Uterus (tissue), 3 donors: ENCODE measurements at regions not wholly inside any gene's neighbourhood (a gene's known extent, or its start where the extent isn't known, plus 50 kb on each side); places are given as distances from the start of the nearest gene placed in this dataset.

Experiments
- DNase-seq, 2 donors: peaks; one replicate each; pipeline ENCODE4 v3.0.0-alpha.2; 2019 to 2020
- H3K27ac ChIP-seq, 2 donors: fragments of 200-600 bp; sonication (generic); 1 replicate in 1 of 2; 2 replicates in 1 of 2; pipeline ENCODE4 v1.5.1; 2016 to 2018
- H3K27me3 ChIP-seq, 2 donors: fragments of 200-600 bp; sonication (generic); one replicate each; pipeline ENCODE4 v1.5.1; 2018 to 2019; ENCODE audit warnings: control low read depth in 1 of 2
- H3K36me3 ChIP-seq, 2 donors: fragments of 200-600 bp; sonication (generic); one replicate each; pipeline ENCODE4 v1.5.1; 2019; ENCODE audit warnings: control low read depth in 1 of 2
- H3K4me1 ChIP-seq, 2 donors: fragments of 200-600 bp; sonication (generic); one replicate each; pipeline ENCODE4 v1.5.1; 2018 to 2019; ENCODE audit warnings: control low read depth in 1 of 2
- H3K4me3 ChIP-seq, 2 donors: fragments of 200-600 bp; sonication (generic); 1 replicate in 1 of 2; 2 replicates in 1 of 2; pipeline ENCODE4 v1.5.1; 2018 to 2019; ENCODE audit warnings: mild to moderate bottlenecking in 1 of 2
- H3K9me3 ChIP-seq, 2 donors: fragments of 200-600 bp; sonication (generic); one replicate each; pipeline ENCODE4 v1.5.1; 2019; ENCODE audit warnings: control low read depth in 1 of 2
- CTCF ChIP-seq, 4 experiments: fragments of 200-600 bp in 2 of 4; fragments of 450-650 bp in 2 of 4; sonication (generic) in 2 of 4; IDR thresholded peaks; one replicate each; pipeline ENCODE4 v1.5.1; 2016 to 2019; ENCODE audit warnings: antibody characterized with exemption in 4 of 4, mild to moderate bottlenecking in 2 of 4, moderate library complexity in 1 of 4
- POLR2A ChIP-seq, 2 donors: fragments of 450-650 bp; IDR thresholded peaks; one replicate each; pipeline ENCODE4 v1.6.1; 2016; ENCODE audit warnings: antibody characterized with exemption in 2 of 2, mild to moderate bottlenecking in 1 of 2, moderate library complexity in 1 of 2
- intact Hi-C: fragments of 100-400 bp; cut with DNase I; formaldehyde crosslinking; loops from one replicate; pipeline ENCODE4 v1.15.1; 2023; ENCODE audit warnings: low total_unique reads
- donor health status: DM: yes; HTN: yes; CAD: no.

GRCh38 chrX:134741746-134742145 lies 55.3 kb downstream of the PABIR2 start:
- intact Hi-C loops = no loop called here
- TF ChIP-seq POLR2A (IDR thresholded peaks at IDR 0.05) (no peak), CTCF (IDR thresholded peaks at IDR 0.05) (no peak)
- Histone ChIP-seq H3K27ac (no peak overlapping the region), H3K4me1 (no peaks in the 10 kb centered on the region), H3K4me3 (no peak overlapping the region), H3K27me3 (no peaks in the 10 kb centered on the region), H3K36me3 (no peaks in the 10 kb centered on the region), H3K9me3 (no peaks in the 10 kb centered on the region)
- no peak for DNase-seq

- no peaks in the 10 kb centered on the region for H3K4me1 ChIP-seq
- no peak overlapping the region for H3K27ac ChIP-seq
- H3K9me3 ChIP-seq = no peaks in the 10 kb centered on the region
- no peaks in the 10 kb centered on the region for H3K27me3 ChIP-seq
- H3K36me3 ChIP-seq = no peaks in the 10 kb centered on the region
- intact Hi-C loops = no loop called here
- no peak for DNase-seq
- TF ChIP-seq POLR2A (IDR thresholded peaks at IDR 0.05) = no peak
- TF ChIP-seq CTCF (IDR thresholded peaks at IDR 0.05) = no peak
- H3K4me3 ChIP-seq = no peak overlapping the region
Observed at GRCh38 chrX:134738986-134739740, 57.8 kb downstream of the PABIR2 start.

GRCh38 chrX:134738445-134738844 lies 58.6 kb downstream of the PABIR2 start:
- Histone ChIP-seq H3K27me3 (no peaks in the 10 kb centered on the region), H3K4me1 (no peaks in the 10 kb centered on the region), H3K36me3 (no peaks in the 10 kb centered on the region), H3K9me3 (no peaks in the 10 kb centered on the region), H3K27ac (peak overlapping the region in 1 of 2 donors; percentile 27), H3K4me3 (no peak overlapping the region)
- no peak for DNase-seq
- TF ChIP-seq CTCF (IDR thresholded peaks at IDR 0.05) (no peak), POLR2A (IDR thresholded peaks at IDR 0.05) (no peak)
- intact Hi-C loops = no loop called here

GRCh38 chrX:134737721-134738369 lies 59.2 kb downstream of the PABIR2 start:
- TF ChIP-seq POLR2A (IDR thresholded peaks at IDR 0.05) (no peak), CTCF (IDR thresholded peaks at IDR 0.05) (no peak)
- intact Hi-C loops = no loop called here
- Histone ChIP-seq H3K27me3 (no peaks in the 10 kb centered on the region), H3K4me1 (no peaks in the 10 kb centered on the region), H3K27ac (peak overlapping the region in 1 of 2 donors; percentile 27), H3K36me3 (no peaks in the 10 kb centered on the region), H3K4me3 (no peak overlapping the region), H3K9me3 (no peaks in the 10 kb centered on the region)
- DNase-seq = no peak

GRCh38 chrX:134737061-134737460 lies 59.9 kb downstream of the PABIR2 start:
- Histone ChIP-seq H3K4me1 (no peaks in the 10 kb centered on the region), H3K4me3 (no peak overlapping the region), H3K27ac (no peak overlapping the region), H3K9me3 (no peaks in the 10 kb centered on the region), H3K27me3 (no peaks in the 10 kb centered on the region), H3K36me3 (no peaks in the 10 kb centered on the region)
- TF ChIP-seq CTCF (IDR thresholded peaks at IDR 0.05) (no peak), POLR2A (IDR thresholded peaks at IDR 0.05) (no peak)
- intact Hi-C loops = no loop called here
- DNase-seq = peak; percentile 35 to 46
